Epidermal melanocyte (primary cell): ENCODE measurements at regions not wholly inside any gene's neighbourhood (a gene's known extent, or its start where the extent isn't known, plus 50 kb on each side); places are given as distances from the start of the nearest gene placed in this dataset.
"Not testable (repeated sequence)": the region's sequence is repeated elsewhere in the genome, so short reads cannot be mapped to it uniquely, and the experiment has no call there.

Source experiments
- DNase-seq: peaks from one replicate; pipeline ENCODE4 v3.0.0; 2011; ENCODE audit warnings: low spot score; ENCODE audit not compliant: insufficient read length

GRCh38 chr7:29696402-29696801 is 109.9 kb upstream of the WIPF3 start:
- DNase-seq = not testable (repeated sequence)

- not testable (repeated sequence) for DNase-seq
These were observed 106.6 kb upstream of the WIPF3 start for GRCh38 chr7:29699723-29700122.

GRCh38 chr7:29701540-29701939 is 104.8 kb upstream of the WIPF3 start:
- DNase-seq = not testable (repeated sequence)

- DNase-seq = not testable (repeated sequence)
These were observed 102.5 kb upstream of the WIPF3 start for GRCh38 chr7:29703830-29704229.

- peak; percentile 41 for DNase-seq
These were observed 97.3 kb upstream of the WIPF3 start for GRCh38 chr7:29709002-29709401.

GRCh38 chr7:29723127-29723526 is 83.2 kb upstream of the WIPF3 start:
- peak; percentile 18 for DNase-seq

GRCh38 chr7:29723599-29723998 is 82.7 kb upstream of the WIPF3 start:
- no peak for DNase-seq

GRCh38 chr7:29729534-29730165 is 76.7 kb upstream of the WIPF3 start:
- DNase-seq = not testable (repeated sequence)

GRCh38 chr7:29734246-29734731 is 72.0 kb upstream of the WIPF3 start:
- DNase-seq = no peak

GRCh38 chr7:29747645-29748245 is 58.6 kb upstream of the WIPF3 start:
- DNase-seq = not testable (repeated sequence)

GRCh38 chr7:29748286-29749099 is 57.8 kb upstream of the WIPF3 start:
- no peak for DNase-seq

GRCh38 chr7:29749701-29750321 is 56.5 kb upstream of the WIPF3 start:
- DNase-seq = no peak

GRCh38 chr7:29750373-29750940 is 55.9 kb upstream of the WIPF3 start:
- not testable (repeated sequence) for DNase-seq

- DNase-seq = not testable (repeated sequence)
These were observed 55.3 kb upstream of the WIPF3 start for GRCh38 chr7:29751012-29751411.

GRCh38 chr7:29754874-29755490 is 51.3 kb upstream of the WIPF3 start:
- DNase-seq = no peak
